Chondrocyte (in vitro differentiated cells): ENCODE measurements at regions not wholly inside any gene's neighbourhood (a gene's known extent, or its start where the extent isn't known, plus 50 kb on each side); places are given as distances from the start of the nearest gene placed in this dataset.

Experiments
- DNase-seq: peaks from one replicate; pipeline ENCODE4 v3.0.0; 2021; ENCODE audit warnings: mixed read lengths, low spot score
- H3K27ac Mint-ChIP-seq: one replicate; pipeline ENCODE4 v1.8.0; 2021; ENCODE audit warnings: mild to moderate bottlenecking, moderate library complexity, mixed read lengths; ENCODE audit not compliant: unreplicated experiment
- H3K27me3 Mint-ChIP-seq: 2 replicates; pipeline ENCODE4 v1.8.0; 2021; ENCODE audit warnings: low read depth, mixed read lengths
- H3K36me3 Mint-ChIP-seq: 2 replicates; pipeline ENCODE4 v1.8.0; 2021; ENCODE audit warnings: low read depth, mixed read lengths
- H3K4me1 Mint-ChIP-seq: 2 replicates; pipeline ENCODE4 v1.8.0; 2021; ENCODE audit warnings: low read depth, mild to moderate bottlenecking, mixed read lengths
- H3K4me3 Mint-ChIP-seq: one replicate; pipeline ENCODE4 v1.8.0; 2021; ENCODE audit warnings: mild to moderate bottlenecking, moderate library complexity, mixed read lengths; ENCODE audit not compliant: unreplicated experiment
- H3K9me3 Mint-ChIP-seq: 2 replicates; pipeline ENCODE4 v1.8.0; 2021; ENCODE audit warnings: low read depth, mixed read lengths
- CTCF ChIP-seq: fragments of 200-600 bp; sonication (generic); IDR thresholded peaks from 2 replicates; pipeline ENCODE4 v1.5.0; 2021; ENCODE audit warnings: antibody characterized with exemption, mild to moderate bottlenecking, moderate library complexity

- Mint-ChIP-seq H3K27ac (no peak overlapping the region), H3K4me3 (no peak overlapping the region), H3K36me3 (no peaks in the 10 kb centered on the region), H3K9me3 (no peaks in the 10 kb centered on the region), H3K4me1 (peaks cover 4% of the 10 kb centered on the region), H3K27me3 (peaks cover 8% of the 10 kb centered on the region)
- no peak for TF ChIP-seq CTCF
- no peak for DNase-seq
These were observed 447.1 kb upstream of the MAP3K7 start for GRCh38 chr6:91033964-91034363.

GRCh38 chr6:91031581-91031980, 444.7 kb upstream of the MAP3K7 start:
- no peak for DNase-seq
- H3K4me3 Mint-ChIP-seq: no peak overlapping the region
- peaks cover 4% of the 10 kb centered on the region for H3K4me1 Mint-ChIP-seq
- no peak for TF ChIP-seq CTCF
- peaks cover 13% of the 10 kb centered on the region for H3K27me3 Mint-ChIP-seq
- no peaks in the 10 kb centered on the region for H3K36me3 Mint-ChIP-seq
- no peak overlapping the region for H3K27ac Mint-ChIP-seq
- H3K9me3 Mint-ChIP-seq: no peaks in the 10 kb centered on the region

- H3K4me3 Mint-ChIP-seq: no peak overlapping the region
- H3K27me3 Mint-ChIP-seq: peaks cover 13% of the 10 kb centered on the region
- H3K9me3 Mint-ChIP-seq: no peaks in the 10 kb centered on the region
- H3K27ac Mint-ChIP-seq: no peak overlapping the region
- no peak for DNase-seq
- H3K4me1 Mint-ChIP-seq: peaks cover 4% of the 10 kb centered on the region
- TF ChIP-seq CTCF: no peak
- H3K36me3 Mint-ChIP-seq: no peaks in the 10 kb centered on the region
These were observed 442.3 kb upstream of the MAP3K7 start for GRCh38 chr6:91029211-91029610.

GRCh38 chr6:91023529-91023928, 436.7 kb upstream of the MAP3K7 start:
- Mint-ChIP-seq H3K9me3 (no peaks in the 10 kb centered on the region), H3K4me1 (peaks cover 5% of the 10 kb centered on the region), H3K27ac (no peak overlapping the region), H3K4me3 (no peak overlapping the region), H3K36me3 (no peaks in the 10 kb centered on the region), H3K27me3 (peaks cover 4% of the 10 kb centered on the region)
- TF ChIP-seq CTCF: no peak
- no peak for DNase-seq

GRCh38 chr6:91020744-91021143, 433.9 kb upstream of the MAP3K7 start:
- no peak overlapping the region for H3K4me3 Mint-ChIP-seq
- no peak overlapping the region for H3K27ac Mint-ChIP-seq
- H3K27me3 Mint-ChIP-seq: no peaks in the 10 kb centered on the region
- no peak for DNase-seq
- TF ChIP-seq CTCF: no peak
- peaks cover 5% of the 10 kb centered on the region for H3K4me1 Mint-ChIP-seq
- H3K36me3 Mint-ChIP-seq: no peaks in the 10 kb centered on the region
- no peaks in the 10 kb centered on the region for H3K9me3 Mint-ChIP-seq
